ENCODE measurements at regions not wholly inside any gene's neighbourhood (a gene's known extent, or its start where the extent isn't known, plus 50 kb on each side); places are given as distances from the start of the nearest gene placed in this dataset.

DNA sequence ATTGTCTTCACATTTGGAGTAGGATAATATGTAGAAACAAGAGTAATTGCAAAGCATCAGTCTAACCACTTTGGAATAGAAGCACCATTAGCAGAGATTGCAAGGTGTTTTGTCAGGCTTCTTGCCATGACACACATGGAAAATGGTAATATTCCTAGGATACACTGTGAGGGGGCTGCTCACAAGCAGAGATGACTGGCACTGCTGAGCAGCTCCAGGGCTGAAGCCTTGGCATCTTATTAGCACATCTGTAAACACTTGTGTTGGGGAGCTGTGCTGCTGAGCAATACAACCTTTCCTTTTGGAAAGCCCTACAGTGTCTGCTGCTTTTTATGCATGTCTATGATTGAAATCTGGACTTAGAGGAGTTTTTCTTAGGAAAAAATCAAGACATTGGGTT, 602.2 kb downstream of the XIRP2 start:
- Histone ChIP-seq H3K9me3 (no peaks in the 10 kb centered on the region), H3K4me1 (peaks cover 0 to 6% (median 3%) of the 10 kb centered on the region in 4 donors), H3K4me3 (no peak overlapping the region), H3K27ac (no peak overlapping the region), H3K27me3 (no peaks in the 10 kb centered on the region), H3K36me3 (no peaks in the 10 kb centered on the region)
- TF ChIP-seq POLR2AphosphoS5 (IDR thresholded peaks at IDR 0.05) = no peak
- TF ChIP-seq POLR2A (IDR thresholded peaks at IDR 0.05) = no peak
- no peak for TF ChIP-seq EP300 (IDR thresholded peaks at IDR 0.05)
- TF ChIP-seq, protein P1, sequence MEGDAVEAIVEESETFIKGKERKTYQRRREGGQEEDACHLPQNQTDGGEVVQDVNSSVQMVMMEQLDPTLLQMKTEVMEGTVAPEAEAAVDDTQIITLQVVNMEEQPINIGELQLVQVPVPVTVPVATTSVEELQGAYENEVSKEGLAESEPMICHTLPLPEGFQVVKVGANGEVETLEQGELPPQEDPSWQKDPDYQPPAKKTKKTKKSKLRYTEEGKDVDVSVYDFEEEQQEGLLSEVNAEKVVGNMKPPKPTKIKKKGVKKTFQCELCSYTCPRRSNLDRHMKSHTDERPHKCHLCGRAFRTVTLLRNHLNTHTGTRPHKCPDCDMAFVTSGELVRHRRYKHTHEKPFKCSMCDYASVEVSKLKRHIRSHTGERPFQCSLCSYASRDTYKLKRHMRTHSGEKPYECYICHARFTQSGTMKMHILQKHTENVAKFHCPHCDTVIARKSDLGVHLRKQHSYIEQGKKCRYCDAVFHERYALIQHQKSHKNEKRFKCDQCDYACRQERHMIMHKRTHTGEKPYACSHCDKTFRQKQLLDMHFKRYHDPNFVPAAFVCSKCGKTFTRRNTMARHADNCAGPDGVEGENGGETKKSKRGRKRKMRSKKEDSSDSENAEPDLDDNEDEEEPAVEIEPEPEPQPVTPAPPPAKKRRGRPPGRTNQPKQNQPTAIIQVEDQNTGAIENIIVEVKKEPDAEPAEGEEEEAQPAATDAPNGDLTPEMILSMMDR (IDR thresholded peaks at IDR 0.05) = no peak
- no peak for DNase-seq
- intact Hi-C loops (cut with DNase I) = no loop called here

DNA sequence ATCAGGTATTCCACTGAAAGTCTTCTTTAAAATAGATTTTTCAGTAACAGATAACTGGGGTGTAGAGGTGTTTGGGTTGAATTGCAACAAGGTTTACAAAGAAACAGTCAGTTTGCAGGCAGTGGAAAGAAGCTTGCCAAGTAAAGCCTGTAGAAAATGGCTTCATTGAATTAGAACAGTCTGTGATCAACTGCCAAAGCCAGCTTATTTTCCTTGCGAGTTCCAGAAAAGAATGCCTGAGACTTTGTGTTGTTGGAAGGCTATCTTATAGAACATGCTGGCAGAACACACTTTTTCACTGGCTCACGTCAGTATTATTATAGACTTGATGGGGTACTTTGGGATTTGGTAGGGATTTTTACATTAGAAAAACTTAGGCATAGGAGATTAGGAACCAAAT, 601.0 kb downstream of the XIRP2 start:
- TF ChIP-seq POLR2AphosphoS5 (IDR thresholded peaks at IDR 0.05) (no peak), POLR2A (IDR thresholded peaks at IDR 0.05) (no peak), EP300 (IDR thresholded peaks at IDR 0.05) (no peak)
- TF ChIP-seq, protein P1 (IDR thresholded peaks at IDR 0.05) = no peak
- no peak for DNase-seq
- H3K27me3 ChIP-seq = no peaks in the 10 kb centered on the region
- H3K36me3 ChIP-seq = no peaks in the 10 kb centered on the region
- peaks cover 0 to 6% (median 3%) of the 10 kb centered on the region in 4 donors for H3K4me1 ChIP-seq
- intact Hi-C loops (cut with DNase I) = no loop called here
- H3K4me3 ChIP-seq = no peak overlapping the region
- no peaks in the 10 kb centered on the region for H3K9me3 ChIP-seq
- H3K27ac ChIP-seq = no peak overlapping the region
- WGBS, 2 donors = 82 to 86% methylated on average over 2 of the region's 2 CpGs

DNA sequence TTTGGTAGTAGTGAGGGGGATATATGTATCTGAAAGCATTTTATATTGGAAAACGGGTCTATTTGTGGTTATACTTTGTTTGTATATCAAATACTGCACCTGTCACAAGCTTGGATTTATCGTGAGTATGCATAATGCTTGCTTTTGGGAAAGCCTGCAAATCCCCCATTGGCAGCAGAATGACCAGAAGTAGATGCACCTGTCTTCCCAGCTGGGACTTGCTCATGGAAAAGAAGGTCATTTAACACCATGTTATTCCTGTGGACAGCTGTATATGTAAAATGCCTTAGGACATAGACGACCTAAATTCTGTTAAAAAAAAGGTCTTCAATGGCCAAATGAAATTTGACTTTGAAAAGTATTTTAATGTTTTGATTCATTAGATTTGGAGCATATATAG, 599.4 kb downstream of the XIRP2 start:
- no peak for DNase-seq
- Histone ChIP-seq H3K36me3 (no peaks in the 10 kb centered on the region), H3K9me3 (no peaks in the 10 kb centered on the region), H3K27me3 (no peaks in the 10 kb centered on the region), H3K4me1 (peaks cover 0 to 6% (median 3%) of the 10 kb centered on the region in 4 donors), H3K27ac (no peak overlapping the region), H3K4me3 (no peak overlapping the region)
- TF ChIP-seq POLR2A (IDR thresholded peaks at IDR 0.05) (no peak), EP300 (IDR thresholded peaks at IDR 0.05) (no peak), POLR2AphosphoS5 (IDR thresholded peaks at IDR 0.05) (no peak)
- TF ChIP-seq, protein P1 (IDR thresholded peaks at IDR 0.05) = no peak
- intact Hi-C loops (cut with DNase I) = no loop called here
- 85% methylated on average over 3 of the region's 3 CpGs for WGBS, 2 donors

DNA sequence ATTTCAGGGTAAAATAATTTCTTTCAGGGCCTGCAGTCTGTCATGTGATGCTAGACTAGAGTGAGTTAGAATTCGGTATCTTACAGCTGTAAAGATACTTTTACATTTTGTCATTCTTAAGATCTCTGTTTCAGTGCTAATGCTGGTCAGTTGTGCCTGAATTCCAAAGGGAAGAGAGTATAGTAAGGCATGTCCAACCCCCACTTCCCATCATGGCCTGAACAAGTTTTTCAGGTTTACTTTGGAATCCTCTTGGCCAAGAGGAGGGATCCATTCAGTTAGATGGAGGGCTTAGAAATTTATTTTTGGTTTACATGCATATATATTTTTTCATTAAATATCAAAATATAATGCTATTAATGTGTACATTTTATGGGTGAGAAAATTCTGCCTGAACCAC, 596.6 kb downstream of the XIRP2 start:
- DNase-seq = no peak
- intact Hi-C loops (cut with DNase I) = no loop called here
- Histone ChIP-seq H3K36me3 (no peaks in the 10 kb centered on the region), H3K4me1 (peaks cover 0 to 6% (median 3%) of the 10 kb centered on the region in 4 donors), H3K9me3 (no peaks in the 10 kb centered on the region), H3K27me3 (no peaks in the 10 kb centered on the region), H3K4me3 (no peak overlapping the region), H3K27ac (no peak overlapping the region)
- TF ChIP-seq EP300 (IDR thresholded peaks at IDR 0.05) (no peak), POLR2AphosphoS5 (IDR thresholded peaks at IDR 0.05) (no peak), POLR2A (IDR thresholded peaks at IDR 0.05) (no peak)
- TF ChIP-seq, protein P1 (IDR thresholded peaks at IDR 0.05) = no peak
- 86 to 96% methylated on average over 1 of the region's 1 CpG for WGBS, 2 donors

DNA sequence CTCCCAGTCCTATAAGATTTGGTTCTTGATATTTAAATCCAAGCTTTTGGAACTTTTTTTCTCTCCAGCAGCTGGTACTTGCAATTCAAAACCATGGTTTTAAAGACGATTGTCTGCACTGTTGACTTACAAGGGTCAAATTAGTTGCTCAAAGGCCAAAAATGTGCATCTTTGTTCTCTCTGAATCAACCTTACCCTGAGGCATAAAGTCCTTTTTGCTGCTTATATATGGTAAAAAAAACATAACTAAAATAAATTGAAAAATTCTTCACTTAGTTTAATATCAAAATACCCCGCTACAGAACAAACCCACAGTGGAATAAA, 592.7 kb downstream of the XIRP2 start:
- no peaks in the 10 kb centered on the region for H3K36me3 ChIP-seq
- no peaks in the 10 kb centered on the region for H3K4me1 ChIP-seq
- H3K27ac ChIP-seq = no peak overlapping the region
- H3K4me3 ChIP-seq = no peak overlapping the region
- H3K27me3 ChIP-seq = no peaks in the 10 kb centered on the region
- DNase-seq = no peak
- no peaks in the 10 kb centered on the region for H3K9me3 ChIP-seq
- 68 to 81% methylated on average over 2 of the region's 2 CpGs for WGBS, 2 donors
- intact Hi-C loops (cut with DNase I) = no loop called here
- TF ChIP-seq EP300 (IDR thresholded peaks at IDR 0.05) = no peak
- TF ChIP-seq POLR2A (IDR thresholded peaks at IDR 0.05) = no peak
- TF ChIP-seq, protein P1 (IDR thresholded peaks at IDR 0.05) = no peak
- no peak for TF ChIP-seq POLR2AphosphoS5 (IDR thresholded peaks at IDR 0.05)
